ENCODE measurements at regions not wholly inside any gene's neighbourhood (a gene's known extent, or its start where the extent isn't known, plus 50 kb on each side); places are given as distances from the start of the nearest gene placed in this dataset.

DNA sequence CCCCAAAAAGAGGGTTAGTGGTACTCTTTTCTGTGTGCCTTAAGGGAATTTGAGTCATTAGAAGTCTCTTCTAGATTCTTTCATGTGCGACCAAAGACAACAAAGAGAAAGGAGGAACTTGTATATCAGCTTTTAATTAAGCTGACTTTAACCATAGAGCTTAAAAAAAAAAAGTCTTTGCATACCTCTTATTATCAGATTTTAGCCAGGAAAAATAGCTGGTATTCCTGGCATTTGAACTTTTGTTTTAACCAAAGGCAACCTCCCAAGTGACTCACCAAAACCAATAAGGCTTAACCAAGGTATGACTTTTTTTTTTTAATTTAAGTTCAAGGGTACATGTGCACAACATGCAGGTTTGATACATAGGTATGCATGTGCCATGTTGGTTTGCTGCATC, 375.0 kb downstream of the CDC5L start:
- TF ChIP-seq, protein P1, sequence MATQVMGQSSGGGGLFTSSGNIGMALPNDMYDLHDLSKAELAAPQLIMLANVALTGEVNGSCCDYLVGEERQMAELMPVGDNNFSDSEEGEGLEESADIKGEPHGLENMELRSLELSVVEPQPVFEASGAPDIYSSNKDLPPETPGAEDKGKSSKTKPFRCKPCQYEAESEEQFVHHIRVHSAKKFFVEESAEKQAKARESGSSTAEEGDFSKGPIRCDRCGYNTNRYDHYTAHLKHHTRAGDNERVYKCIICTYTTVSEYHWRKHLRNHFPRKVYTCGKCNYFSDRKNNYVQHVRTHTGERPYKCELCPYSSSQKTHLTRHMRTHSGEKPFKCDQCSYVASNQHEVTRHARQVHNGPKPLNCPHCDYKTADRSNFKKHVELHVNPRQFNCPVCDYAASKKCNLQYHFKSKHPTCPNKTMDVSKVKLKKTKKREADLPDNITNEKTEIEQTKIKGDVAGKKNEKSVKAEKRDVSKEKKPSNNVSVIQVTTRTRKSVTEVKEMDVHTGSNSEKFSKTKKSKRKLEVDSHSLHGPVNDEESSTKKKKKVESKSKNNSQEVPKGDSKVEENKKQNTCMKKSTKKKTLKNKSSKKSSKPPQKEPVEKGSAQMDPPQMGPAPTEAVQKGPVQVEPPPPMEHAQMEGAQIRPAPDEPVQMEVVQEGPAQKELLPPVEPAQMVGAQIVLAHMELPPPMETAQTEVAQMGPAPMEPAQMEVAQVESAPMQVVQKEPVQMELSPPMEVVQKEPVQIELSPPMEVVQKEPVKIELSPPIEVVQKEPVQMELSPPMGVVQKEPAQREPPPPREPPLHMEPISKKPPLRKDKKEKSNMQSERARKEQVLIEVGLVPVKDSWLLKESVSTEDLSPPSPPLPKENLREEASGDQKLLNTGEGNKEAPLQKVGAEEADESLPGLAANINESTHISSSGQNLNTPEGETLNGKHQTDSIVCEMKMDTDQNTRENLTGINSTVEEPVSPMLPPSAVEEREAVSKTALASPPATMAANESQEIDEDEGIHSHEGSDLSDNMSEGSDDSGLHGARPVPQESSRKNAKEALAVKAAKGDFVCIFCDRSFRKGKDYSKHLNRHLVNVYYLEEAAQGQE (IDR thresholded peaks at IDR 0.05; ENCODE audit: borderline replicate concordance): no peak
- TF ChIP-seq TAF1 (IDR thresholded peaks at IDR 0.05; ENCODE audit: low read depth): no peak
- TF ChIP-seq MXI1 (conservative IDR thresholded peaks at IDR 0.05; ENCODE audit: poor library complexity, severe bottlenecking): no peak
- TF ChIP-seq, protein P2, sequence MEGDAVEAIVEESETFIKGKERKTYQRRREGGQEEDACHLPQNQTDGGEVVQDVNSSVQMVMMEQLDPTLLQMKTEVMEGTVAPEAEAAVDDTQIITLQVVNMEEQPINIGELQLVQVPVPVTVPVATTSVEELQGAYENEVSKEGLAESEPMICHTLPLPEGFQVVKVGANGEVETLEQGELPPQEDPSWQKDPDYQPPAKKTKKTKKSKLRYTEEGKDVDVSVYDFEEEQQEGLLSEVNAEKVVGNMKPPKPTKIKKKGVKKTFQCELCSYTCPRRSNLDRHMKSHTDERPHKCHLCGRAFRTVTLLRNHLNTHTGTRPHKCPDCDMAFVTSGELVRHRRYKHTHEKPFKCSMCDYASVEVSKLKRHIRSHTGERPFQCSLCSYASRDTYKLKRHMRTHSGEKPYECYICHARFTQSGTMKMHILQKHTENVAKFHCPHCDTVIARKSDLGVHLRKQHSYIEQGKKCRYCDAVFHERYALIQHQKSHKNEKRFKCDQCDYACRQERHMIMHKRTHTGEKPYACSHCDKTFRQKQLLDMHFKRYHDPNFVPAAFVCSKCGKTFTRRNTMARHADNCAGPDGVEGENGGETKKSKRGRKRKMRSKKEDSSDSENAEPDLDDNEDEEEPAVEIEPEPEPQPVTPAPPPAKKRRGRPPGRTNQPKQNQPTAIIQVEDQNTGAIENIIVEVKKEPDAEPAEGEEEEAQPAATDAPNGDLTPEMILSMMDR (IDR thresholded peaks at IDR 0.05; ENCODE audit: poor library complexity, severe bottlenecking): no peak
- TF ChIP-seq EZH2 (IDR thresholded peaks at IDR 0.05; ENCODE audit: borderline replicate concordance, insufficient read depth, low read length, poor library complexity, severe bottlenecking): no peak
- Histone ChIP-seq H3K9me3 (ENCODE audit: low read length) (no peaks in the 10 kb centered on the region), H3K9me2 (ENCODE audit: insufficient read depth, low read length) (no peaks in the 10 kb centered on the region), H3K27ac (ENCODE audit: low read length) (no peak overlapping the region), H3K4me2 (ENCODE audit: low read length) (no peak overlapping the region), H3K27me3 (ENCODE audit: insufficient read depth, low read depth, low read length) (no peaks in the 10 kb centered on the region), H3K36me3 (ENCODE audit: insufficient read depth, low read length) (no peaks in the 10 kb centered on the region), H4K20me1 (ENCODE audit: insufficient read depth) (no peaks in the 10 kb centered on the region), H3F3A (ENCODE audit: insufficient read depth, low read length, poor library complexity, severe bottlenecking) (no peaks in the 10 kb centered on the region), H2AFZ (ENCODE audit: low read depth, low read length) (no peak overlapping the region), H3K9ac (ENCODE audit: low read length) (no peak overlapping the region), H3K4me3 (ENCODE audit: low read length) (no peak overlapping the region), H3K79me2 (replicated peaks; ENCODE audit: insufficient read depth, low read length) (no peaks in the 10 kb centered on the region)

DNA sequence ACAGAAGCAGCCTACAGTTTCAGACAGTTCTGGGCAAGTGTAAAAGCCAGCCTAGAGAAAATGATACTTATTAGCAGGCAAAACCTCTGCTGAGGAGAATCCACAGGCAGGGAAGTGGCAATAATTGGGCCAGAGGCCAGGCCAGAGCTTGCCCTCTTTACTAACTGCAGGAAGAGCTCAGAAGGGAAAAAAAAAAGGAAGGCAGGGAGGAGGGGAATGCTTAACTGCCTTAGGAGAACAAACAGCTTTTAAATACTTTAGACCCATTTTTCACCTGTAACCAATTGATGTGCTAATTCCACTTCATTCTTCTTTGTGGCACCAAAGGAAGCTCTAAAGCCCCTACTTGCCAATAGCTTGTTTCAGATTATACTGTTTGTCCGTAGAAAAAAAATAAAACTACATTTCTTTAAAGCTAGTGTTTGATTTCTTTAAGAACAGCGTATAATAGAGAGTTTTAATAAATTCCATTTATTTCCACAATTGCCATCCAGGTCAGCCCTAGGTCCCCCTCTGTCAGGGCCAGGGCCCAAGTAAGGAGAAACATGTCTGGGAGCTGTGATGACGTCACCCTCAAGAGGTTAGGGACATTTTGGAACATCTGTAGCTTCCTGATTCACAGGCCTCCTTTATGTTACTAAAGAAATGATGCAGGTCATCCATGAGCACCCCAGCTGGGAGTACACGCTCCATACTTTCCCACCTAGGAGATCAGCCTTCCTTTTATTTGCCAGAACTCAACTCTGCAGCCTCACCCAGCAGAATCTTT, 384.3 kb downstream of the CDC5L start:
- Histone ChIP-seq H3K27ac (ENCODE audit: low read length) (no peak overlapping the region), H3K27me3 (ENCODE audit: insufficient read depth, low read depth, low read length) (no peaks in the 10 kb centered on the region), H3K9ac (ENCODE audit: low read length) (no peak overlapping the region), H3K9me3 (ENCODE audit: low read length) (no peaks in the 10 kb centered on the region), H2AFZ (ENCODE audit: low read depth, low read length) (no peak overlapping the region), H3K9me2 (ENCODE audit: insufficient read depth, low read length) (no peaks in the 10 kb centered on the region), H3K4me3 (ENCODE audit: low read length) (no peak overlapping the region), H3K79me2 (replicated peaks; ENCODE audit: insufficient read depth, low read length) (no peaks in the 10 kb centered on the region), H3F3A (ENCODE audit: insufficient read depth, low read length, poor library complexity, severe bottlenecking) (no peaks in the 10 kb centered on the region), H3K36me3 (ENCODE audit: insufficient read depth, low read length) (no peaks in the 10 kb centered on the region), H4K20me1 (ENCODE audit: insufficient read depth) (no peaks in the 10 kb centered on the region), H3K4me2 (ENCODE audit: low read length) (no peak overlapping the region)
- TF ChIP-seq, protein P2 (IDR thresholded peaks at IDR 0.05; ENCODE audit: poor library complexity, severe bottlenecking): no peak
- TF ChIP-seq RAD21 (conservative IDR thresholded peaks at IDR 0.05) (no peak), POLR2AphosphoS5 (IDR thresholded peaks at IDR 0.05) (no peak), SMC3 (conservative IDR thresholded peaks at IDR 0.05; ENCODE audit: poor library complexity) (no peak), MXI1 (conservative IDR thresholded peaks at IDR 0.05; ENCODE audit: poor library complexity, severe bottlenecking) (no peak), TAF1 (IDR thresholded peaks at IDR 0.05; ENCODE audit: low read depth) (no peak), EZH2 (IDR thresholded peaks at IDR 0.05; ENCODE audit: borderline replicate concordance, insufficient read depth, low read length, poor library complexity, severe bottlenecking) (no peak), EP300 (conservative IDR thresholded peaks at IDR 0.05; ENCODE audit: poor library complexity, severe bottlenecking) (no peak)
- TF ChIP-seq, protein P1 (IDR thresholded peaks at IDR 0.05; ENCODE audit: borderline replicate concordance): no peak

Data from neural cell (in vitro differentiated cells).